Mesenchymal stem cell (in vitro differentiated cells and primary cell): ENCODE measurements at regions not wholly inside any gene's neighbourhood (a gene's known extent, or its start where the extent isn't known, plus 50 kb on each side); places are given as distances from the start of the nearest gene placed in this dataset.
"Not testable (repeated sequence)": the region's sequence is repeated elsewhere in the genome, so short reads cannot be mapped to it uniquely, and the experiment has no call there.

ENCODE experiments used
- DNase-seq: peaks from one replicate; pipeline ENCODE4 v3.0.0-alpha.2; 2013
- H2AFZ ChIP-seq: one replicate; pipeline ENCODE4 v1.6.1; 2013; ENCODE audit warnings: low read depth, mild to moderate bottlenecking, control low read depth, inconsistent platforms, low read length, moderate library complexity
- H2AK5ac ChIP-seq: 2 replicates; pipeline ENCODE4 v1.6.1; 2013; ENCODE audit warnings: low read length, moderate library complexity, mild to moderate bottlenecking, inconsistent platforms; ENCODE audit not compliant: severe bottlenecking
- H2BK120ac ChIP-seq: one replicate; pipeline ENCODE4 v1.6.1; 2013; ENCODE audit warnings: low read depth, mild to moderate bottlenecking, inconsistent platforms, low read length, moderate library complexity
- H2BK12ac ChIP-seq, 2 experiments: one replicate each; pipeline ENCODE4 v1.6.1; 2013; ENCODE audit warnings: inconsistent platforms in 2 of 2, low read length in 2 of 2, mild to moderate bottlenecking in 2 of 2, moderate library complexity in 2 of 2, control low read depth in 1 of 2
- H2BK15ac ChIP-seq: one replicate; pipeline ENCODE4 v1.6.1; 2013; ENCODE audit warnings: mild to moderate bottlenecking, low read depth, inconsistent platforms; ENCODE audit not compliant: poor library complexity, severe bottlenecking
- H2BK5ac ChIP-seq: 2 replicates; pipeline ENCODE4 v1.6.1; 2013; ENCODE audit warnings: low read depth, mild to moderate bottlenecking, low read length, control low read depth, inconsistent platforms; ENCODE audit not compliant: poor library complexity, severe bottlenecking
- H3K14ac ChIP-seq, 2 experiments: one replicate each; pipeline ENCODE4 v1.6.1; 2013; ENCODE audit warnings: inconsistent platforms in 2 of 2, low read length in 2 of 2, control low read depth in 1 of 2, mild to moderate bottlenecking in 1 of 2, moderate library complexity in 1 of 2
- H3K18ac ChIP-seq, 2 experiments: one replicate each; pipeline ENCODE4 v1.6.1; 2013; ENCODE audit warnings: inconsistent platforms in 2 of 2, low read length in 2 of 2, control low read depth in 1 of 2, low read depth in 1 of 2, mild to moderate bottlenecking in 1 of 2
- H3K23ac ChIP-seq, 2 experiments: one replicate each; pipeline ENCODE4 v1.6.1; 2013; ENCODE audit warnings: inconsistent platforms in 2 of 2, low read length in 2 of 2, mild to moderate bottlenecking in 2 of 2, moderate library complexity in 2 of 2, control low read depth in 1 of 2
- H3K27ac ChIP-seq: 2 replicates; pipeline ENCODE4 v1.5.1; 2013; ENCODE audit warnings: mild to moderate bottlenecking, moderate library complexity, low read length, control low read depth, inconsistent platforms; ENCODE audit not compliant: poor library complexity, severe bottlenecking
- H3K27me3 ChIP-seq, 2 experiments: 2 replicates each; pipeline versions ENCODE4 v1.6.1 to v1.7.0; 2013; ENCODE audit warnings: low read length in 2 of 2, mild to moderate bottlenecking in 2 of 2, moderate library complexity in 2 of 2, control low read depth in 1 of 2, inconsistent platforms in 1 of 2; ENCODE audit not compliant: control insufficient read depth in 1 of 2, insufficient read depth in 1 of 2
- H3K36me3 ChIP-seq, 2 experiments: 2 replicates each; pipeline versions ENCODE4 v1.6.1 to v1.7.0; 2013; ENCODE audit warnings: low read length in 2 of 2, control low read depth in 1 of 2, inconsistent platforms in 1 of 2, low read depth in 1 of 2, mild to moderate bottlenecking in 1 of 2; ENCODE audit not compliant: insufficient read depth in 2 of 2, control insufficient read depth in 1 of 2
- H3K4ac ChIP-seq, 2 experiments: one replicate each; pipeline ENCODE4 v1.6.1; 2013; ENCODE audit warnings: inconsistent platforms in 2 of 2, low read length in 2 of 2, mild to moderate bottlenecking in 2 of 2, moderate library complexity in 2 of 2, control low read depth in 1 of 2, low read depth in 1 of 2
- H3K4me1 ChIP-seq: 2 replicates; pipeline ENCODE4 v1.6.1; 2013; ENCODE audit warnings: low read depth, low read length, control low read depth; ENCODE audit not compliant: control insufficient read depth, insufficient read depth
- H3K4me2 ChIP-seq: 2 replicates; pipeline ENCODE4 v1.6.1; 2013; ENCODE audit warnings: low read length, mild to moderate bottlenecking, inconsistent platforms; ENCODE audit not compliant: poor library complexity, severe bottlenecking
- H3K4me3 ChIP-seq, 2 experiments: 2 replicates each; pipeline versions ENCODE4 v1.5.1 to v1.7.0; 2013; ENCODE audit warnings: low read length in 2 of 2, mild to moderate bottlenecking in 2 of 2, control low read depth in 1 of 2, low read depth in 1 of 2; ENCODE audit not compliant: insufficient read depth in 1 of 2
- H3K79me1 ChIP-seq: replicated peaks from 2 replicates; pipeline ENCODE4 v1.6.1; 2013; ENCODE audit warnings: mild to moderate bottlenecking, control low read depth, low read length, inconsistent platforms; ENCODE audit not compliant: poor library complexity, severe bottlenecking
- H3K9ac ChIP-seq: 2 replicates; pipeline ENCODE4 v1.7.0; 2013; ENCODE audit warnings: mild to moderate bottlenecking, low read length, moderate library complexity
- H3K9me3 ChIP-seq: 2 replicates; pipeline ENCODE4 v1.7.0; 2013; ENCODE audit warnings: mild to moderate bottlenecking, low read length; ENCODE audit not compliant: control insufficient read depth
- H4K8ac ChIP-seq: one replicate; pipeline ENCODE4 v1.6.1; 2013; ENCODE audit warnings: inconsistent platforms, mild to moderate bottlenecking, low read length, moderate library complexity
- H4K91ac ChIP-seq: one replicate; pipeline ENCODE4 v1.6.1; 2013; ENCODE audit warnings: mild to moderate bottlenecking, low read length, inconsistent platforms
- WGBS: methylation state at CpG from one replicate; pipeline ENCODE4 v1.1.7; 2013; ENCODE audit warnings: mixed read lengths; 5-methylcytosine and 5-hydroxymethylcytosine counted together

- Histone ChIP-seq H2BK120ac (no peak overlapping the region), H3K4me3 (no peak overlapping the region), H3K14ac (no peak overlapping the region), H3K9me3 (no peaks in the 10 kb centered on the region), H3K79me1 (no peaks in the 10 kb centered on the region), H3K4me2 (no peak overlapping the region), H3K27ac (no peak overlapping the region), H2BK12ac (no peak overlapping the region), H2AFZ (no peak overlapping the region), H2BK15ac (no peak overlapping the region), H4K91ac (no peak overlapping the region), H3K4ac (no peak overlapping the region), H3K4me1 (no peaks in the 10 kb centered on the region), H4K8ac (no peak overlapping the region), H3K36me3 (no peaks in the 10 kb centered on the region), H2AK5ac (no peak overlapping the region), H3K9ac (no peak overlapping the region), H3K18ac (no peak overlapping the region), H2BK5ac (no peak overlapping the region), H3K23ac (no peak overlapping the region), H3K27me3 (no peaks in the 10 kb centered on the region)
- DNase-seq = no peak
- WGBS = 90% methylated on average over 17 of the region's 20 CpGs
These were observed 825.4 kb downstream of the KCNJ18 start for GRCh38 chr17:22517716-22518115.

GRCh38 chr17:22518185-22518584 is 825.9 kb downstream of the KCNJ18 start:
- H3K9ac ChIP-seq = no peak overlapping the region
- H3K4me1 ChIP-seq = no peaks in the 10 kb centered on the region
- DNase-seq = no peak
- no peak overlapping the region for H3K4me3 ChIP-seq
- H2BK15ac ChIP-seq = no peak overlapping the region
- H4K8ac ChIP-seq = no peak overlapping the region
- H2BK12ac ChIP-seq = no peak overlapping the region
- no peak overlapping the region for H3K27ac ChIP-seq
- H3K9me3 ChIP-seq = no peaks in the 10 kb centered on the region
- H3K36me3 ChIP-seq = no peaks in the 10 kb centered on the region
- H3K14ac ChIP-seq = no peak overlapping the region
- H3K27me3 ChIP-seq = no peaks in the 10 kb centered on the region
- H4K91ac ChIP-seq = no peak overlapping the region
- 92% methylated on average over 8 of the region's 10 CpGs for WGBS
- no peak overlapping the region for H2BK120ac ChIP-seq
- H2AK5ac ChIP-seq = no peak overlapping the region
- no peak overlapping the region for H3K4ac ChIP-seq
- no peak overlapping the region for H3K23ac ChIP-seq
- no peaks in the 10 kb centered on the region for H3K79me1 ChIP-seq
- H2AFZ ChIP-seq = no peak overlapping the region
- no peak overlapping the region for H3K18ac ChIP-seq
- no peak overlapping the region for H3K4me2 ChIP-seq
- H2BK5ac ChIP-seq = no peak overlapping the region

GRCh38 chr17:22548873-22549272 is 856.5 kb downstream of the KCNJ18 start:
- H3K79me1 ChIP-seq, H3K4me1 ChIP-seq, H2BK15ac ChIP-seq, H2AFZ ChIP-seq, H3K9me3 ChIP-seq, H3K4ac ChIP-seq, H4K8ac ChIP-seq, H4K91ac ChIP-seq, DNase-seq, H2BK5ac ChIP-seq, H3K4me3 ChIP-seq, H3K27me3 ChIP-seq, H3K4me2 ChIP-seq, H3K36me3 ChIP-seq, H2BK12ac ChIP-seq, H3K9ac ChIP-seq, H3K23ac ChIP-seq, H3K14ac ChIP-seq, H2AK5ac ChIP-seq, H3K27ac ChIP-seq, H2BK120ac ChIP-seq, H3K18ac ChIP-seq: not testable (repeated sequence)
- no CpG with 5 or more reads among the region's 1 CpG for WGBS

GRCh38 chr17:22551695-22552415 is 859.5 kb downstream of the KCNJ18 start:
- H3K4me2 ChIP-seq, H3K23ac ChIP-seq, H3K9me3 ChIP-seq, DNase-seq, H2BK120ac ChIP-seq, H3K4me1 ChIP-seq, H3K4ac ChIP-seq, H4K91ac ChIP-seq, H3K14ac ChIP-seq, H2BK15ac ChIP-seq, H3K18ac ChIP-seq, H3K27me3 ChIP-seq, H2AFZ ChIP-seq, H3K27ac ChIP-seq, H2BK12ac ChIP-seq, H4K8ac ChIP-seq, H3K4me3 ChIP-seq, H2BK5ac ChIP-seq, H3K36me3 ChIP-seq, H2AK5ac ChIP-seq, H3K79me1 ChIP-seq, H3K9ac ChIP-seq: not testable (repeated sequence)
- 90% methylated on average over 23 of the region's 23 CpGs for WGBS
